ENCODE measurements at regions not wholly inside any gene's neighbourhood (a gene's known extent, or its start where the extent isn't known, plus 50 kb on each side); places are given as distances from the start of the nearest gene placed in this dataset.

DNA sequence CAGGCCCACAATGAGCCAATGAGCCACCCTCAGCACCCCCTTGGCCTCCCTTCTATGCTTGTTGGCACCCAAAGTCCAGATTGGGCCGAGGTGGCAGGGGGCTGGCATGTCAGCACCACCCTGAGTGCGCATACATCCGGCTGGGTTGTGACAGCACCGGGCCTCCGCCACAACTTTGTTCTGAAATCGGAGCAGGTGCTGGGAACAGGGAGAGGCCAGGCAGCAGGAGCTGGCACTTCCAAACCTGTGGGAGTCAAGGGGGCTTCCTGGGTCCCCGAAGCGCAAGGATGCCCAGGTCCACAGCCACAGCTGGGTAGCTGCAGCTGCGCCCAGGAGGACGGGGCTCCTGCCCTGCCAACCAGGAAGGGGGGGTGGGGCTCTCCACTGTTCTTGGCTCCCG, 1911.9 kb upstream of the WWC1 start:
- no peak for TF ChIP-seq CTCF (IDR thresholded peaks at IDR 0.05; ENCODE audit: extremely low read depth in 1 of 2, insufficient read depth in 1 of 2, low read depth in 1 of 2, low read length in 2 of 2)
- TF ChIP-seq POLR2A (IDR thresholded peaks at IDR 0.05; ENCODE audit: low read depth, low read length) = no peak

Data from endothelial cell of umbilical vein (primary cell).